ENCODE measurements at regions not wholly inside any gene's neighbourhood (a gene's known extent, or its start where the extent isn't known, plus 50 kb on each side); places are given as distances from the start of the nearest gene placed in this dataset.

GRCh38 chr9:84466580-84467285 lies 126.2 kb upstream of the SLC28A3 start:
- peak overlapping the region; percentile 88 to 89 for H3K27ac Mint-ChIP-seq
- no peaks in the 10 kb centered on the region for H3K9me3 Mint-ChIP-seq
- intact Hi-C loops (cut with micrococcal nuclease) = no loop called here
- H3K4me1 Mint-ChIP-seq = peaks cover 21 to 22% of the 10 kb centered on the region in 2 donors
- no peak overlapping the region for H3K4me3 ChIP-seq (ENCODE audit: low read length)
- no peaks in the 10 kb centered on the region for H3K9me3 ChIP-seq (ENCODE audit: control insufficient read depth, insufficient read depth, low read length)
- DNase-seq (no peak), ATAC-seq (peak; percentile 75 to 84 (median 75))
- peak overlapping the region; percentile 48 for H3K27ac ChIP-seq (ENCODE audit: low read length)
- TF ChIP-seq CTCF (IDR thresholded peaks at IDR 0.05) = no peak
- WGBS (ENCODE audit: insufficient coverage) = 32% methylated on average over 5 of the region's 5 CpGs
- H3K36me3 ChIP-seq (ENCODE audit: control insufficient read depth, insufficient read depth, low read length) = no peaks in the 10 kb centered on the region
- H3K27me3 Mint-ChIP-seq (ENCODE audit: low read depth in 2 of 2) = no peaks in the 10 kb centered on the region
- no peaks in the 10 kb centered on the region for H3K27me3 ChIP-seq (ENCODE audit: control insufficient read depth, insufficient read depth, low read length)
- peak overlapping the region; percentile 61 for H3K4me3 Mint-ChIP-seq
- H3K4me1 ChIP-seq (ENCODE audit: control insufficient read depth, insufficient read depth, low read length) = peaks cover 11% of the 10 kb centered on the region
- no peaks in the 10 kb centered on the region for H3K36me3 Mint-ChIP-seq

GRCh38 chr9:84471816-84472215 lies 131.3 kb upstream of the SLC28A3 start:
- Mint-ChIP-seq H3K4me3 (no peak overlapping the region), H3K27ac (no peak overlapping the region), H3K4me1 (peaks cover 8 to 9% of the 10 kb centered on the region in 2 donors), H3K36me3 (no peaks in the 10 kb centered on the region), H3K9me3 (peaks cover 0 to 1% of the 10 kb centered on the region in 2 donors), H3K27me3 (ENCODE audit: low read depth in 2 of 2) (no peaks in the 10 kb centered on the region)
- H3K27ac ChIP-seq (ENCODE audit: low read length) = no peak overlapping the region
- ATAC-seq (no peak), DNase-seq (no peak)
- H3K36me3 ChIP-seq (ENCODE audit: control insufficient read depth, insufficient read depth, low read length) = no peaks in the 10 kb centered on the region
- no peaks in the 10 kb centered on the region for H3K9me3 ChIP-seq (ENCODE audit: control insufficient read depth, insufficient read depth, low read length)
- no peak overlapping the region for H3K4me3 ChIP-seq (ENCODE audit: low read length)
- no peaks in the 10 kb centered on the region for H3K27me3 ChIP-seq (ENCODE audit: control insufficient read depth, insufficient read depth, low read length)
- peaks cover 6% of the 10 kb centered on the region for H3K4me1 ChIP-seq (ENCODE audit: control insufficient read depth, insufficient read depth, low read length)
- TF ChIP-seq CTCF (IDR thresholded peaks at IDR 0.05) = no peak
- intact Hi-C loops (cut with micrococcal nuclease) = no loop called here
- WGBS (ENCODE audit: insufficient coverage) = 84% methylated on average over 2 of the region's 2 CpGs

GRCh38 chr9:84478996-84479395 lies 138.4 kb upstream of the SLC28A3 start:
- no peak for DNase-seq
- H3K27me3 Mint-ChIP-seq (ENCODE audit: low read depth in 2 of 2) = peaks cover 0 to 3% of the 10 kb centered on the region in 2 donors
- H3K27ac Mint-ChIP-seq = no peak overlapping the region
- WGBS (ENCODE audit: insufficient coverage) = 93% methylated on average over 3 of the region's 3 CpGs
- peaks cover 0 to 2% of the 10 kb centered on the region in 2 donors for H3K9me3 Mint-ChIP-seq
- no peak overlapping the region for H3K27ac ChIP-seq (ENCODE audit: low read length)
- H3K27me3 ChIP-seq (ENCODE audit: control insufficient read depth, insufficient read depth, low read length) = no peaks in the 10 kb centered on the region
- ATAC-seq = no peak
- intact Hi-C loops (cut with micrococcal nuclease) = no loop called here
- H3K36me3 ChIP-seq (ENCODE audit: control insufficient read depth, insufficient read depth, low read length) = no peaks in the 10 kb centered on the region
- H3K36me3 Mint-ChIP-seq = no peaks in the 10 kb centered on the region
- H3K4me1 ChIP-seq (ENCODE audit: control insufficient read depth, insufficient read depth, low read length) = no peaks in the 10 kb centered on the region
- no peak overlapping the region for H3K4me3 ChIP-seq (ENCODE audit: low read length)
- H3K4me3 Mint-ChIP-seq = no peak overlapping the region
- H3K9me3 ChIP-seq (ENCODE audit: control insufficient read depth, insufficient read depth, low read length) = no peaks in the 10 kb centered on the region
- no peaks in the 10 kb centered on the region for H3K4me1 Mint-ChIP-seq
- no peak for TF ChIP-seq CTCF (IDR thresholded peaks at IDR 0.05)

- ATAC-seq = no peak
- 90% methylated on average over 8 of the region's 9 CpGs for WGBS (ENCODE audit: insufficient coverage)
- Histone ChIP-seq H3K27ac (ENCODE audit: low read length) (no peak overlapping the region), H3K4me3 (ENCODE audit: low read length) (no peak overlapping the region), H3K9me3 (ENCODE audit: control insufficient read depth, insufficient read depth, low read length) (no peaks in the 10 kb centered on the region), H3K4me1 (ENCODE audit: control insufficient read depth, insufficient read depth, low read length) (no peaks in the 10 kb centered on the region), H3K27me3 (ENCODE audit: control insufficient read depth, insufficient read depth, low read length) (no peaks in the 10 kb centered on the region), H3K36me3 (ENCODE audit: control insufficient read depth, insufficient read depth, low read length) (no peaks in the 10 kb centered on the region)
- Mint-ChIP-seq H3K27me3 (ENCODE audit: low read depth in 2 of 2) (peaks cover 0 to 3% of the 10 kb centered on the region in 2 donors), H3K4me1 (no peaks in the 10 kb centered on the region), H3K36me3 (no peaks in the 10 kb centered on the region), H3K4me3 (no peak overlapping the region), H3K27ac (no peak overlapping the region), H3K9me3 (peaks cover 0 to 2% of the 10 kb centered on the region in 2 donors)
- DNase-seq = no peak
- TF ChIP-seq CTCF (IDR thresholded peaks at IDR 0.05) = no peak
- intact Hi-C loops (cut with micrococcal nuclease) = no loop called here
Observed at GRCh38 chr9:84480071-84480470, 139.5 kb upstream of the SLC28A3 start.

All from natural killer cell (primary cell).